ENCODE measurements at regions not wholly inside any gene's neighbourhood (a gene's known extent, or its start where the extent isn't known, plus 50 kb on each side); places are given as distances from the start of the nearest gene placed in this dataset.
"Not testable (repeated sequence)": the region's sequence is repeated elsewhere in the genome, so short reads cannot be mapped to it uniquely, and the experiment has no call there.

DNA sequence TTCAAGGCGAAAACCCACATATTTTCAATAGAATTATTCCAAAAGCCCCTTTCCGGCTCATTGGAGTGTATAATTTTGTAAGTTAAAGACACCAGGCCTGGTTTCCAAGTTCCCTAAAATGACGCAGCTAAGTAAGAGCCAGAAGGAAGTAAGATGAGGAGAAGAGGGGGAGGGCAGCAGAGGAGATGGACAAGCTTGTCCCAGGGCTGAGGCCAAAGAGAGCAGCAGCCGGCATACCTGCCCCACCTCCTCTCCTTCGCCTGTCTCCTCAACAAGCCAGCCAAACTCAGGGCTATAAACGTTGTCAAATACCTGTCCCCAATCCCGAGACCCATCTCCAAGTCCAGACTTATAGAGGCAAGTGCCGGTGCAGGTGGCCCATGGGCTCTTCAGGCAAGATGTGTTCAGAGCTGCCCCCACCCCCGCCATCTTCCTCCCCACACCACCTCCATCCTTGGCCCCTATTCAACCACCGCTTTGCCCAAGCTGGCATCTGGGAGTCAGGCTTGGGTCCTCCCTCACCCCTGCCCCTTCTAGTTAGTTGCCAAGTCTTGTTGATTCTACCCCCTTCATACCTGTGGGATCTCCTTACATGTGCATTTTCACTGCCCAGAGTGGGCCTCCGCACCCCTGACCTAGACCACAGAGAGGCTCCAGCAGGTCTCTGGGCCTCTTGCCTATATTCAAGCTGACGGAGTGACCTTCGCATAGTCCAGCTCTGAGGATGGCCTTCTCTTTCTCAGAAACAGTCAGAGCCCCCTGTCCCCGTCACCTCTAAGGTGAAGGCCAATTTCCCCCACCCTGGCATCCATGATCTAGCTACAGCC lies 75.7 kb upstream of the SIRPA start:
- no peak for TF ChIP-seq POLR2A (IDR thresholded peaks at IDR 0.05; ENCODE audit: low read length)
- no peak for TF ChIP-seq GATA1 (IDR thresholded peaks at IDR 0.05; ENCODE audit: low read depth, low read length)
- no peak for DNase-seq

DNA sequence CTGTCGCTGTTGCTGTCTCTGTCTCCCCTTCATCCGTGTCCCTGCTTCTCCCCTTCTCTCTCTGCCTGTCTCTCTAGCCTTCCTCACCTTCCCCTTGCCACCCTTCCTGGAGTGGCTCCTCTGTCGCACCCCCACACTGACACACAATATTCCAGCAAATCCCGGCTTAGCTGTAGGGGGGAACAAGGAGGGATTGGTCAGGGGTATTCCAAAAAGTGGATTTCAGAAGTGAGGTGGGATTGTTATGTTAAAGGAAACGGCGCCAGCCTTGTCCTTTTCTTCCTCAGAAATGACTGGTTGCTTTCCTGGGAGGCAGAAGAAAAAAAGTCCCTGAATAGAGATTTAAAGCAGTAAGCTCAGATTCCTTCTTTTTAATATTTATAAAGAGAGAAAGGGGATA lies 76.3 kb upstream of the SIRPA start:
- TF ChIP-seq GATA1 (IDR thresholded peaks at IDR 0.05; ENCODE audit: low read depth, low read length) (no peak), POLR2A (IDR thresholded peaks at IDR 0.05; ENCODE audit: low read length) (no peak)
- no peak for DNase-seq

DNA sequence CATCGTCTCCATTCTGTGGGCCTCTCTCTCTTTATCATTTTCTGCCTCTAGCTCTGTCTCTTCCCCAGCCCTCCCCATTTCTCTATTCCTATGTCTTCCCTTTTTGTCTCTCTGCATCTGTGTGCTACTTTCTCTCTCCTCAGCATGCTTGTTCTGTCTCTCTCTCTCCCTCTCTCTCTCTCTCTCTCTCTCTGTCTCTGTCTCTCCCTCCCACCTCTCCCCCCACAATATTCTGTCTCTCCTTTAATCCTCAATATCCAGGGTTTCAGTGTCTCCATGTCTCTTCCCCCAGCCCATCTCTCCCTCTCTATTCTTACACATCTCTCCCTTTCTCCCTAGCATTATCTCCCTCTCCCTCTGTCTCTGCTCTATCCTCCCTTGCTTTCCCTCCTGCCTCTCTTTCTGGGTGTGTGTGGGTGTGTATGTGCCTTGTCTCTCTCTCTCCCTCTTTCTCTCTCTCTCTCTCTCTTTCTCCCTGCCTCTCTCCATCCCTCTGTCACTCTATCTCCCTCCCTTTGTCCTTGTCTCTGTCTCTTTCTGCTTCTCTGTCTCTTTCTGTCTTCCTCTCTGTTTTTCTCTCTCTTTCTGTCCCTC lies 76.9 kb upstream of the SIRPA start:
- TF ChIP-seq POLR2A (IDR thresholded peaks at IDR 0.05; ENCODE audit: low read length) (no peak), GATA1 (IDR thresholded peaks at IDR 0.05; ENCODE audit: low read depth, low read length) (no peak)
- DNase-seq: no peak

DNA sequence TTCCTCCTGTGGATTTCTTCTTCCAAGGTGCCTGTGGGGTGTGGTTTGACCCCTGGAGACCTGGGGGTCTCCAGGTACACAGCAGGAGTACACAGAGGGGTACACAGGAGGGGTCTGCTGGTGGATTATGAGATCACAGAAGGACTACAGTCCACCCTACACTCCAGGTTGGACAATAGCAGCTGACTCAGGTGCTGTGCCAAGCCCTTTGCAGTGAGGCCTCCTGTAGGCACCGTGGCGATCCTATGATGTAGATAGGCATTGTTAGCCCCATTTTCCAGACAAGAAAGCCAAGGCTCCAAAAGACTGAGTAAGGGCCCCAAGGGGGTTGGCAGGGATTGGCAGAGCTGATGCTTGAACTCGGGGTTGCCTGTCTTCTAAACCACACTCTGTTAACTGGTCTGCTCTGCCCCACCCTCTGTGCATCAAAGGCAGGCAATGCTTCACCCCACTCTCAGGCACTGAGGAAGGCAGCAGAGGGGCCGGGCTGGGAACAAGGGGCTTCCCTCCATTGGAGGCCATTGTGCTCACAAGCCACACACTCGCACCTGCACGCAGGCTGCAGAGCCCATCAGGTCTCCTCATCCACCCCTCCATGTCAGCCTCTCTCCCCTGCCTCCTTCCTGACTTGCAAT lies 77.5 kb upstream of the SIRPA start:
- TF ChIP-seq POLR2A (IDR thresholded peaks at IDR 0.05; ENCODE audit: low read length): no peak
- no peak for TF ChIP-seq GATA1 (IDR thresholded peaks at IDR 0.05; ENCODE audit: low read depth, low read length)
- DNase-seq: no peak

DNA sequence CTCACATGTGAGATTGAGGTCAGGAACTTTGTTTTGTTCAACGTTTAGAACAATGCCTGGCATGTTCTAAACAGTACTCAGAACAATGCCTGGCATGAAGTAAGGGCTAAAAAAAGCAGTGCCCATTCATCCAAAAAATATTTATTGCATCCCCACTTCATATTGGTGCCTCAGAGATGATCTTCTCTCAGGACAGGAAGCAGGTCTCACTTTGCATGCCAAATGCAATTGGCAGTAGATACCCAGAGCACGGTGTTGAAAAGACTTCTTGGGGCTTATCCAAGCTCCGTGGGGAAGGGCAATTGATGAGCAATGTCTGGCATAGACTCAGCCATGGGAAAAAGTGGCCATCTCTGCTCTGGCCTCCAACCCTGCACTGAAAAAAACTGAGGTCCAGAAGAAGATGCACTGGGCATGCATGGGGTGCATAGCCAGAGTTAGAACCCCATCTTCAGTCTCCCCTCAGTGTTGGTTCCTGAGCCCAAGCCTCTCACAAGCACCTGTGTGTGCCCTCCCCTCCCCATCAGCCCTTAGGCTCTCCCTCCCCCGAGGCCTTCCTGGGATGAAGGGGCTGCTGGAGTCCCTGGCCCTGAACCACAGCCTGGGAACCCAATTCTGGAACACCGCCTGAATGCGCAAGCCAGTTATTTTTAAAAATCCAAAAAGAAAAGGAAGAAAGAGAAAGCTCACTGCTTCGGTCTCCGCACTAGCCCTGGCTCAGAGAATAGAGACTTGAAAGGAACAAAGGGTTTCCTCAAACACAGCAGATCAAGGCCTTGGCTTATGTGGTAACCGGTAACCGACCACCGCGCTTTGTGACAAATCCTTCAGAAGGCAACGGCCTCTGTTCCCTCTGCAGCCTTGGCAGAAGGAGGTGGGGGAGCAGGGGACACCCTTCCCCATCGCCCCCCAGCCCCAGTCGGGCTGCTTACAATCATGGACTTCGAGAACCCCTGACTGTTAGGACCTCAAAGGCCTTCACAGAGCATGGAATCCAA lies 78.5 kb upstream of the SIRPA start:
- TF ChIP-seq GATA1 (IDR thresholded peaks at IDR 0.05; ENCODE audit: low read depth, low read length) (no peak), POLR2A (IDR thresholded peaks at IDR 0.05; ENCODE audit: low read length) (no peak)
- no peak for DNase-seq

DNA sequence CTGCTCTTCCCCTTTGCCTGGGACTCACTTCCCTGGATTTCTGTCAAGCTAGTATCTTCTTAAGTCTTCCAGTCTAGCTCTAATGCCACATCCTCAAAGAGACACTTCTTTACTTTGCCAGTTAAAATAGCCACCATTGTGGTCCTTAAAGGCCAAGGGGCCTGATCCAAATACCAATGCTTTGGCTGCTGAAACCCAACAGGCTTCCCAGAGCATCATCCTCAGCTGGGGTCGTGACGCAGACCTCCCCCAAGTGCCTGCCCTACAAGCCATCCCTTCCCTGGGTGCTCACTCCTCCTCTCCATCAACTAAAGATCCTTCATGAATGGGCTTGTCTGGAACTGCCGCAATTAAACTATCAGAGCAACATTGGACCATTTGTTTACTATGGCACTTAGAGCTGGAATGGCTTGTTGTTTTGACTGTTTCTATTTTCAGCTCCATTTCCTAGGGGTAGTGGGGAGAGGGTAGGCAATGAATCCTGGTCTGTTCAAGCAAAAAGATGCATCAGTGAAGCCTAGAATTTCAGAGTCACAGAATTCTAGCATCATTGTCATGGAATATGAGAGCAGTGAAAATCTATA lies 79.6 kb upstream of the SIRPA start:
- no peak for DNase-seq
- no peak for TF ChIP-seq POLR2A (IDR thresholded peaks at IDR 0.05; ENCODE audit: low read length)
- no peak for TF ChIP-seq GATA1 (IDR thresholded peaks at IDR 0.05; ENCODE audit: low read depth, low read length)

DNA sequence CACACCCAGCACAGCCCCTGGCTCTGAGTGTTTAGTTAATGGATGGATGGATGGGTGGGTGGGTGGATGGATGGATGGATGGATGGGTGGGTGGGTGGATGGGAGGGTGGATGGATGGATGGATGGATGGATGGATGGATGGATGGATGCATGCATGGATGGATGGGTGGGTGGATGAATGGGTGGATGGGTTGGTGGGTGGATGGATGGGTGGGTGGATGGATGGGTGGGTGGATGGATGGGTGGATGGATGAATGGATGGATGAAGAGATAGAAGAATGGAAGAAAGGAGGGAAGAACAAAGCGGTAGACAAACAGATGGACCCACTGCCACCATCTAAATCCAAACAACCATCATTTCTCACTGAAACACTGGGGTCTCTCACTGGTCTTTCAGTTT lies 80.3 kb upstream of the SIRPA start:
- not testable (repeated sequence) for DNase-seq

DNA sequence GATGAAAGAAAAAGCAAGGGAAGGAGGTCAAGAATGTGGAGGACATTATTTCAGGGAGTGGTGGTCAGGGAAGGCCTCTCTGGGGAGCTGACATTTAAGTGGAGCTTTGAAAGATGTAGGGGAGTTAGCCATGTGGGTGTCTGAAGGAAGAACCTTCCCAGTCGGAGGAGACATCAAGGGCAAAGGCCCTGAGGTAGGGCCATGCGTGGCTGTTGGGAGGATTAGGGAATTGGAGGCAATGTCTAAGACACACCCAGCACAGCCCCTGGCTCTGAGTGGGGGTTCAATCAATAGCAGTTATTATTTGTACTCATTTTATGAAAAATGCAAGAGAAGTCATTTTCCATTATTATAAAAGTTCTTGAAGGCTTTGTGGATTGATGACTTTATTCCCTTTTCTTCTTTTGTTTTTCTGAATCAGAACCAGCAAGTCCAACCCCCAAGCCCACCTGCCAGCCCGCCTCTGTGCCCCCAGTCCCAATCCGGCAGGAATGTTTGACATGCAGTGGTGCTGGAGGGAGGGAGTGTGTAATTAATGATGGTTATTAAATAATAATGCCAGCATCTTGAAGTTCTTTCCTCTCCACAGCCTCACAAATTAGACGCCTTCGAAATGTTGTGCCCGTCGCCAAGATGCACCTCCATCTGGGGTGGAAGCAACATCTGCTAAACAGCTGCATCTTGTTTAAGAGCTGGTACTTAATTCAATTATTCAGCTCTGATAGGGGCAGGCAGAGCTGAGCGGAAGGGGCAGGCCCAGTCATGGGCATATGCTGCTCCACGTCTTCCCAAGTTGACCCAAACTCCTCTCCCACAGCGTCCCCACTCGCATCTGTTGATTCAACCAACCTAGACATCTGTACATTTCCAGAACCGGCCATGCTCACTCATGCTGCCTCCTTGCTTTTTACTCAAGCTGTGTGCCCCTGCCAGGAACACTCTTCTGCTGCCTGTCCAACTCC lies 81.3 kb upstream of the SIRPA start:
- DNase-seq: no peak
- TF ChIP-seq GATA1 (IDR thresholded peaks at IDR 0.05; ENCODE audit: low read depth, low read length) (no peak), POLR2A (IDR thresholded peaks at IDR 0.05; ENCODE audit: low read length) (no peak)

DNA sequence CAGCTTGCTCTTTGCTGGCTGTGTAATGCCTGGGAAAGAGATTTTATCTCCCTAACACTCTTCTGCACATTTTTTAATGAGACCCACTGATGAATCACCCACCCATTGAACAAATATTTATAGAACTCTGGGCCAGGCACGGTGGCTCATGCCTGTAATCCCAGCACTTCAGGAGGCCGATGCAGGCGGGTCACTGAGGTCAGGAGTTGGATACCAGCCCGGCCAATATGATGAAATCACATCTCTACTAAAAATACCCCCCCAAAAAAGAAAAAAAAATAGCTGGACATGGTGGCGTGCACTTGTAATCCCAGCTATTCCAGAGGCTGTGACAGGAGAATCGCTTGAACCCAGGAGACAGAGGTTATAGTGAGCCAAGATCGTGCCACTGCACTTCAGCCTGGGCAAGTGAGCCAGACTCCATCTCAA lies 82.1 kb upstream of the SIRPA start:
- no peak for TF ChIP-seq POLR2A (IDR thresholded peaks at IDR 0.05; ENCODE audit: low read length)
- no peak for TF ChIP-seq GATA1 (IDR thresholded peaks at IDR 0.05; ENCODE audit: low read depth, low read length)
- no peak for DNase-seq

DNA sequence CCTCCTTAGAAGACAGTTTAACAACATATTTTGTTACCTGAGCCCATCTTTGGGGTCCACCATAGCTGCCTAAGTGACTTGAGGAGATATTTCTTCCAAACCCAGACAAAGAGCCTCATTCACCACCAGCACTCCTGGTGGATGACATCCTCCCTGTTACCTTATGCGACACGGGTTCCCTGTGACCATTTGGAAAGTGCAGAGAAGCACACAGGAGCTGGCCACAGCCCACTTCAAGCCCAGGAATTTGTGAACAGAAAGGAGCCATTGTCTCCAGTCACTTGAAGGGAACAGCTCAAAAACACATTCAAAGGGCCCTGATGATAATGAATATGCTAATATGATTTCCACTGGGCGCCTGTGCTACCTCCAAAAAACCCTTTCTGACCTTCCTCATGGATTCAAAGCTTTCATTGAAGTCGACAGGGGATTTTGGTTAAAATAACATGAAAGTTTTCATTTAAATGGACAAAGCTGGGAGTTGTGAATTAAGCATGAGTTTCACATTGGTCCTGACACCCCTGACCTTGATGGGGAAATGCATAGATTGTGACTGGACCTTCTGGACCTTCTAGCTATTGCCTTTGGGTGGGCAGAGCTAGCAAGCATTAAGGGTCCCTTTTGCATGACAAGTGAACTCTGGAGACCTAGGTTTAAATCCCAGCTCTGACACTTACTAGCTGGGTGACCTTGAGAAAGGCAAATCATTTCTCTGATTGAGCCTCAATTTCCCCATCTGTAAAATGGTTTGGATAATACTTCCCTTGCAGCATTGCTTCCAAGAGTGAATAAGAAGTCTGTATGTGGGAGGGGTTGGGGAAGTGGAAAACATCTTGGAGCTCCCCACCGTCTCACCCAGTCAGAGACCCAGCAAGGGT lies 83.3 kb upstream of the SIRPA start:
- DNase-seq: no peak
- TF ChIP-seq POLR2A (IDR thresholded peaks at IDR 0.05; ENCODE audit: low read length): no peak
- TF ChIP-seq GATA1 (IDR thresholded peaks at IDR 0.05; ENCODE audit: low read depth, low read length): no peak

DNA sequence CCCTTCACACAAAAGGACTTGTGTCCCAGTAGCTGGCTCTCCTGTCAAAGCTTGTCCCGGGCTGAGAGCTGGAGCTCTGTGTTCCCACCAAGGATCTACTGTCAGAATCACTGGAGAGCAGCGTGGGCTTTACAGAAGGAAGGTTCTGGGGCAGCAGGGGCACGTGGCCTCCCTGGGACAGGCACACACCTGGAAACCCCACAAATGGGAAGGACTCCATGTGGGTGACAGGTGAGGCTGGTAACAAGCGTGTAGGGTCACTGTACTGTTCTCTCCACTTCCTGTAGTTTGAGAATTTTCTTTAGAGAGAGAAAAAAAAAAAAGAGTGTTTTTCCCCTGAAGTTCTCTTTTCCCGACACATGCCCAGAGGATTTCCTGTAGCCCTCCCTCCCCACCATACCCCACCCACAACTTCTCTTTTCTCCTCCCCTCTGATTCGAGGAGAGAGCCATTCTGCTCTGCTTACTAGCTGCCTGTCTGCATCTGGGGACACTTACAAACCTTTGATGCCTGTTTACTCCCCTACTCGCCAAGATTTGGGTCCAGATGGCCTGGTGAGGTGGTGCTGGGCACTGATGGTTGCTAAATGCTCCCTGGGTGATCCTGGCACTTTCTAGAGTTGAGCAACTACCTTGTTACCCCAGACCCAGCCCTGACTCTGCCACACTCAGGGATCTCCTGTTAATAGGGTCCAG lies 84.1 kb upstream of the SIRPA start:
- TF ChIP-seq POLR2A (IDR thresholded peaks at IDR 0.05; ENCODE audit: low read length) (no peak), GATA1 (IDR thresholded peaks at IDR 0.05; ENCODE audit: low read depth, low read length) (no peak)
- no peak for DNase-seq

Data from erythroblast (primary cell).